Neutrophil (primary cell): ENCODE measurements at regions not wholly inside any gene's neighbourhood (a gene's known extent, or its start where the extent isn't known, plus 50 kb on each side); places are given as distances from the start of the nearest gene placed in this dataset.

ENCODE experiments used
- H3K27ac ChIP-seq: fragments of 200-600 bp; sonication (generic); 2 replicates; pipeline ENCODE4 v1.5.1; 2016; ENCODE audit warnings: mild to moderate bottlenecking, moderate library complexity
- H3K27me3 ChIP-seq: fragments of 200-600 bp; sonication (generic); 2 replicates; pipeline ENCODE4 v1.6.0; 2016; ENCODE audit warnings: mild to moderate bottlenecking
- H3K36me3 ChIP-seq: fragments of 200-600 bp; sonication (generic); 2 replicates; pipeline ENCODE4 v1.5.1; 2017
- H3K4me1 ChIP-seq, 2 experiments: fragments of 200-600 bp in 1 of 2; sonication (generic) in 1 of 2; 1 replicate in 1 of 2; 2 replicates in 1 of 2; pipeline versions ENCODE4 v1.5.1 to v1.6.1; 2013 to 2016; ENCODE audit warnings: low read depth in 1 of 2, low read length in 1 of 2, mild to moderate bottlenecking in 1 of 2, moderate library complexity in 1 of 2; ENCODE audit not compliant: control insufficient read depth in 1 of 2, insufficient read depth in 1 of 2
- H3K4me3 ChIP-seq, 2 experiments: fragments of 200-600 bp in 1 of 2; sonication (generic) in 1 of 2; 1 replicate in 1 of 2; 2 replicates in 1 of 2; pipeline ENCODE4 v1.5.1; 2013 to 2016; ENCODE audit warnings: low read depth in 1 of 2, low read length in 1 of 2, mild to moderate bottlenecking in 1 of 2, moderate library complexity in 1 of 2
- H3K9me3 ChIP-seq: fragments of 200-600 bp; sonication (generic); 2 replicates; pipeline ENCODE4 v1.5.1; 2016
- CTCF ChIP-seq: fragments of 200-600 bp; sonication (generic); IDR thresholded peaks from 2 replicates; pipeline ENCODE4 v1.5.1; 2016; ENCODE audit warnings: antibody characterized with exemption

GRCh38 chr4:140291259-140291658, 82.2 kb upstream of the SCOC start:
- TF ChIP-seq CTCF = no peak
- no peak overlapping the region for H3K4me3 ChIP-seq
- no peaks in the 10 kb centered on the region for H3K9me3 ChIP-seq
- no peaks in the 10 kb centered on the region for H3K27me3 ChIP-seq
- no peak overlapping the region for H3K27ac ChIP-seq
- H3K4me1 ChIP-seq = no peaks in the 10 kb centered on the region
- no peaks in the 10 kb centered on the region for H3K36me3 ChIP-seq

- TF ChIP-seq CTCF = no peak
- Histone ChIP-seq H3K9me3 (no peaks in the 10 kb centered on the region), H3K27me3 (no peaks in the 10 kb centered on the region), H3K27ac (no peak overlapping the region), H3K4me1 (no peaks in the 10 kb centered on the region), H3K4me3 (no peak overlapping the region), H3K36me3 (no peaks in the 10 kb centered on the region)
Measured at GRCh38 chr4:140289486-140289885, 84.0 kb upstream of the SCOC start.

- Histone ChIP-seq H3K9me3 (no peaks in the 10 kb centered on the region), H3K4me3 (no peak overlapping the region), H3K27ac (no peak overlapping the region), H3K27me3 (no peaks in the 10 kb centered on the region), H3K36me3 (no peaks in the 10 kb centered on the region), H3K4me1 (no peaks in the 10 kb centered on the region)
- TF ChIP-seq CTCF = no peak
Measured at GRCh38 chr4:140286456-140286855, 87.0 kb upstream of the SCOC start.

- Histone ChIP-seq H3K4me1 (no peaks in the 10 kb centered on the region), H3K27ac (no peak overlapping the region), H3K4me3 (no peak overlapping the region), H3K9me3 (no peaks in the 10 kb centered on the region), H3K36me3 (no peaks in the 10 kb centered on the region), H3K27me3 (no peaks in the 10 kb centered on the region)
- TF ChIP-seq CTCF = no peak
Measured at GRCh38 chr4:140284456-140284855, 89.0 kb upstream of the SCOC start.

- no peaks in the 10 kb centered on the region for H3K36me3 ChIP-seq
- no peak overlapping the region for H3K4me3 ChIP-seq
- no peaks in the 10 kb centered on the region for H3K9me3 ChIP-seq
- no peaks in the 10 kb centered on the region for H3K27me3 ChIP-seq
- no peaks in the 10 kb centered on the region for H3K4me1 ChIP-seq
- TF ChIP-seq CTCF = no peak
- H3K27ac ChIP-seq = no peak overlapping the region
Measured at GRCh38 chr4:140281828-140282552, 91.5 kb upstream of the SCOC start.
